ENCODE measurements at regions not wholly inside any gene's neighbourhood (a gene's known extent, or its start where the extent isn't known, plus 50 kb on each side); places are given as distances from the start of the nearest gene placed in this dataset.

DNA sequence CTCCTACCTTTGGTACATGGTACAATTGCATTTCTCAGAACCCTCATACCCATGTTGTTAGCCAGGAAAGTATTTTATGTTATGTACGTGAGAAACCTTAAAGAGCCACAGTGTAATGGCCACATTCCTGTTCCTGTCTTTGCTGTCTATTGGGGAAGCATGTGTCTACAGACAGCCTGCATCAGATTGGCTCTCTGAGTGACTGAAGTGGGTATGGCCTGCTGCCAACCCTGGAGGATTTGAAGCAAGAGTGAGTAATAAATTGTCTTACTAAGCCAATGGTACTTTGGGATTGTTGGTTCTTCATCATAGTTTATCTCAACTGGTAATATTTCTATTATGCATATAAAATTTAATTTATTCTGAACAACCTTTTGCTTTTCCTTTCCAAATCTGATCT is 574.1 kb downstream of the LMO7 start:
- DNase-seq (no peak), FAIRE-seq (no peak)
- Histone ChIP-seq H3K36me3 (ENCODE audit: control insufficient read depth in 3 of 3, insufficient read depth in 2 of 3, low read depth in 1 of 3, low read length in 3 of 3) (no peaks in the 10 kb centered on the region), H3K27ac (ENCODE audit: low read depth in 1 of 3, low read length in 2 of 3) (no peak overlapping the region), H3K4me3 (ENCODE audit: low read depth in 1 of 3, low read length in 3 of 3) (no peak overlapping the region), H3K9me3 (ENCODE audit: control insufficient read depth in 2 of 2, insufficient read depth in 1 of 2, low read depth in 1 of 2, low read length in 1 of 2) (peaks cover 0 to 3% of the 10 kb centered on the region in 2 donors), H3K4me1 (ENCODE audit: control insufficient read depth in 3 of 3, insufficient read depth in 2 of 3, low read depth in 1 of 3, low read length in 2 of 3) (no peaks in the 10 kb centered on the region), H3K27me3 (ENCODE audit: control insufficient read depth in 3 of 3, insufficient read depth in 3 of 3, low read length in 3 of 3) (no peaks in the 10 kb centered on the region)
- 80 to 85% (median 83%) methylated on average over 1 of the region's 1 CpG for WGBS, 3 donors

DNA sequence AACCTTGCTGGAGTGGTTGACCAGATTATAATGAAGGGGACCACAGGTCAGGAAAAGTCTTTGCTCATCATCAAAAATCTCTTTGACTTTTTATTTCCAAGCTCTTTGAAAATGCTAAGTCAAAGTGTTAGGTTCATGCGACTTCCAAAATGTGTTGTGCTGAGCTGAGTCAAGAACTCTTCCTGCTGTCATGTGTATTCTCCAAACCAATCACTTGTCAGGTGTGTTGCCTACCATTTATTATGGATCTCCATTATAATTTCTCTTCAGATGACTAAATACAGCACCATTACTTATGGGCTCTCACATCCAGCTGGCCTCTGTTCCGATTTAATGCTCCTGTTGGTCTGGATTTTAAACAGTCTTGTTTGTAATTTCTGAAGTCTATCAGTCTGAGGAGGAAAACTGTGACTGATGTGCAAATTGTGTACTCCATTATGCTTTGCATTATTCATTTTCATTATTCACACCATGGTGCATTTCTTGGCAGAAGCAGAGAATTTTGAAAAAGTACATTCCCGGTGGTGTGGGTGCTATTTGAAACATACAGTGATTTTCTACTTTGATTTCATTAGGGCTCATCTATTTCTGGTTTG is 562.5 kb downstream of the LMO7 start:
- no peaks in the 10 kb centered on the region for H3K4me1 ChIP-seq (ENCODE audit: control insufficient read depth in 3 of 3, insufficient read depth in 2 of 3, low read depth in 1 of 3, low read length in 2 of 3)
- H3K36me3 ChIP-seq (ENCODE audit: control insufficient read depth in 3 of 3, insufficient read depth in 2 of 3, low read depth in 1 of 3, low read length in 3 of 3), result no peaks in the 10 kb centered on the region
- H3K9me3 ChIP-seq (ENCODE audit: control insufficient read depth in 2 of 2, insufficient read depth in 1 of 2, low read depth in 1 of 2, low read length in 1 of 2), result no peaks in the 10 kb centered on the region
- no peak overlapping the region for H3K27ac ChIP-seq (ENCODE audit: low read depth in 1 of 3, low read length in 2 of 3)
- DNase-seq, result no peak
- H3K27me3 ChIP-seq (ENCODE audit: control insufficient read depth in 3 of 3, insufficient read depth in 3 of 3, low read length in 3 of 3), result no peaks in the 10 kb centered on the region
- FAIRE-seq, result no peak
- no peak overlapping the region for H3K4me3 ChIP-seq (ENCODE audit: low read depth in 1 of 3, low read length in 3 of 3)
- 89 to 91% (median 89%) methylated on average over 3 of the region's 3 CpGs for WGBS, 3 donors

DNA sequence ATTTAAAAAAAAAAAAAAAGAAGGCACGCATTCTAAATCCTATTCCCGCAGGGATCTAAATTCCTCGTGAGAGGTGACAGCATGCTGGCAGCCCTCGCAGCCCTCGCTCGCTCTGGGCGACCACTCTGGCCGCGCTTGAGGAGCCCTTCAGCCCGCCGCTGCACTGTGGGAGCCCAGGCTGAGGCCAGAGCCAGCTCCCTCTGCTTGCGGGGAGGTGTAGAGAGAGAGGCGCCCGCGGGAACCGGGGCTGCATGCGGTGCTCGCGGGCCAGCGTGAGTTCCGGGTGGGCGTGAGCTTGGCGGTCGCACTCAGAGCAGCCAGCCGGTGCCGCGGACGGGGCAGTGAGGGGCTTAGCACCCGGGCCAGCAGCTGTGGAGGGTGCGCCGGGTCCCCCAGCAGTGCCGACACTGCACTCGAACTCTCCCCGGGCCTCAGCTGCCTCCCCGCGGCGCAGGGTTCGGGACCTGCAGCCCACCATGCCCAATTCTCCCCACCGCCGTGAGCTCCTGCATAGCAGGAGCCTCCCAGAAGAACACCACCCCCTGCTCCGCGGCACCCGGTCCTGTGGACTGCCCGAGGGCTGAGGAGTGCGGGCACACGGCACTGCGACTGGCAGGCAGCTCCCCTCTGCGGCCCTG is 553.9 kb downstream of the LMO7 start:
- DNase-seq (no peak), FAIRE-seq (no peak)
- 91 to 92% (median 92%) methylated on average over 46 to 48 of the region's 48 CpGs for WGBS, 3 donors
- Histone ChIP-seq H3K4me3 (ENCODE audit: low read depth in 1 of 3, low read length in 3 of 3) (no peak overlapping the region), H3K4me1 (ENCODE audit: control insufficient read depth in 3 of 3, insufficient read depth in 2 of 3, low read depth in 1 of 3, low read length in 2 of 3) (no peaks in the 10 kb centered on the region), H3K27ac (ENCODE audit: low read depth in 1 of 3, low read length in 2 of 3) (no peak overlapping the region), H3K36me3 (ENCODE audit: control insufficient read depth in 3 of 3, insufficient read depth in 2 of 3, low read depth in 1 of 3, low read length in 3 of 3) (no peaks in the 10 kb centered on the region), H3K27me3 (ENCODE audit: control insufficient read depth in 3 of 3, insufficient read depth in 3 of 3, low read length in 3 of 3) (no peaks in the 10 kb centered on the region), H3K9me3 (ENCODE audit: control insufficient read depth in 2 of 2, insufficient read depth in 1 of 2, low read depth in 1 of 2, low read length in 1 of 2) (no peaks in the 10 kb centered on the region)

DNA sequence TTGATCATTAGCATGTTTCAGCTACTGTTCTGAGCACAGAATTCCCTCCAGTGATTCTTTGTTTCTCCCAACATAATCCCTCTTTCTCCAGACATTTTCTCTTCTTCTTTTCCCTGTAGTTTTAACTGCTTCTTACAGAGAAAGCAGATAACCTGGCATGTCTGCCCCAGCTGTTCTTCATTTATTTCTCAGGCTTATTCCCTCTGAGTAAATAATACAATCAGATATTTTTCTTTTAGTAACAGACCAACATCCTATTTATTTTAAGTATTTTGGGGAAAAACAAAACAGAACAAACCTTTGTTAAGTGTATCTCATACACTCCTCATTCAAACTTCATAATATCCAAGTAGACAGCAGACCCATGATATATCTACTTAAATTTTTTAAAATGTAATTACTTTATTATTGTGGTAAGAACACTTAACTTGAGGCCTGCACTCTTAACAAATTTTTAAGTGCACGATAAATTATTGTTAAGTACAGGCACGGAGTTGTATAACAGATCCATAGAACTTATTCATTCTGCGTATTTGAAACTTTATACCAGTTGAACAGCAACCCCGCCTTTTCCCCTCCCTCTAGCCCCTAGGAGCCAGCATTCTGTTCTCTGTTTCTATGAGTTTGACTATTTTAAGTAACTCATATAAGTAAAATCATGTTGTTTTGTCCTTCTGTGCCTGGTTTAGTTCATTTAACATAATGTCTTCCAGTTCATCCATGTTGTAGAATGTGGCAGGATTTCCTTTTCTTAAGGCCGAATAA is 540.0 kb downstream of the LMO7 start:
- DNase-seq (no peak), FAIRE-seq (no peak)
- Histone ChIP-seq H3K4me3 (ENCODE audit: low read depth in 1 of 3, low read length in 3 of 3) (no peak overlapping the region), H3K36me3 (ENCODE audit: control insufficient read depth in 3 of 3, insufficient read depth in 2 of 3, low read depth in 1 of 3, low read length in 3 of 3) (no peaks in the 10 kb centered on the region), H3K27ac (ENCODE audit: low read depth in 1 of 3, low read length in 2 of 3) (no peak overlapping the region), H3K4me1 (ENCODE audit: control insufficient read depth in 3 of 3, insufficient read depth in 2 of 3, low read depth in 1 of 3, low read length in 2 of 3) (no peaks in the 10 kb centered on the region), H3K9me3 (ENCODE audit: control insufficient read depth in 2 of 2, insufficient read depth in 1 of 2, low read depth in 1 of 2, low read length in 1 of 2) (peaks cover 0 to 4% of the 10 kb centered on the region in 2 donors), H3K27me3 (ENCODE audit: control insufficient read depth in 3 of 3, insufficient read depth in 3 of 3, low read length in 3 of 3) (no peaks in the 10 kb centered on the region)
- WGBS, 3 donors, result 77 to 87% (median 82%) methylated on average over 5 of the region's 5 CpGs

DNA sequence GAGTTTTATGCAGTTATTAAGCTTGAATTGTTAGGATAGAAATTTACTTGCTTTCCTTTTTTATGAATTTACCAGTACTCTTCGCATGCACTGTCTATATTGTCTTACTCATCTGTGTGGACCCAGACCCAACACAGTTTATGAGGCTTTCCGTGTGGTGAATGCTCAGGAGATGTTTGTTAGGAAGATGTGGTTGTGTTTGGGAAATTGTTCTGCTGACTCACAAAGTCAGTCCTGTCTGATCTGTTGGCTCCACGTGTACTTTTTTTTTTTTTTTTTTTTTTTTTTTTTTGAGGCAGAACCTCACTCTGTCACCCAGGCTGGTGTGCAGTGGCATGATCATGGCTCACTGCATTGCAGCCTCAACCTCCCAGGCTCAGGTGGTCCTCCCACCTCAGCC is 532.5 kb downstream of the LMO7 start:
- no peak for DNase-seq
- Histone ChIP-seq H3K36me3 (ENCODE audit: control insufficient read depth in 3 of 3, insufficient read depth in 2 of 3, low read depth in 1 of 3, low read length in 3 of 3) (no peaks in the 10 kb centered on the region), H3K9me3 (ENCODE audit: control insufficient read depth in 2 of 2, insufficient read depth in 1 of 2, low read depth in 1 of 2, low read length in 1 of 2) (peaks cover 0 to under 1% of the 10 kb centered on the region in 2 donors), H3K27me3 (ENCODE audit: control insufficient read depth in 3 of 3, insufficient read depth in 3 of 3, low read length in 3 of 3) (no peaks in the 10 kb centered on the region), H3K4me3 (ENCODE audit: low read depth in 1 of 3, low read length in 3 of 3) (no peak overlapping the region), H3K4me1 (ENCODE audit: control insufficient read depth in 3 of 3, insufficient read depth in 2 of 3, low read depth in 1 of 3, low read length in 2 of 3) (no peaks in the 10 kb centered on the region), H3K27ac (ENCODE audit: low read depth in 1 of 3, low read length in 2 of 3) (no peak overlapping the region)
- no peak for FAIRE-seq
- WGBS, 3 donors, result 81 to 83% (median 83%) methylated on average over 3 of the region's 3 CpGs

DNA sequence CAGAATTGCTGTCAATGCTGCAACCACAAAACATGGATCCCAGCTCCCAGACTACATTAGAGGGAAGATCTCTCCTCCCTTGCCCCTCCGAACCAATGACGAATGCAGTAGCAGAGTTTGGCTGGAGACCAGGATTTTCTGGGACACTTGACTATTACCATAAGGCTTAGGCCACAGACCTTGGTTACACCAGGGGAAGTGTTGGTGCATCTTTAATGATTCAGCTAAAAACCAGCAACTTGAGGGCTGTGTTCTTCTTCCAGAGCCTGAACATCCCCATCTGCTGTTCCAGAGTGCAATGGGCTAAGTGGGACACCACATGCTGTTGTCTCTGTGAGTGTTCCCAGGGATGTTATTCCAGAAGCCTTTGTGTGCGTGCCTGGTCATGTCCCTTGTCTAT is 528.2 kb downstream of the LMO7 start:
- H3K27ac ChIP-seq (ENCODE audit: low read depth in 1 of 3, low read length in 2 of 3), result no peak overlapping the region
- H3K27me3 ChIP-seq (ENCODE audit: control insufficient read depth in 3 of 3, insufficient read depth in 3 of 3, low read length in 3 of 3), result no peaks in the 10 kb centered on the region
- FAIRE-seq (no peak), DNase-seq (no peak)
- no peaks in the 10 kb centered on the region for H3K9me3 ChIP-seq (ENCODE audit: control insufficient read depth in 2 of 2, insufficient read depth in 1 of 2, low read depth in 1 of 2, low read length in 1 of 2)
- no peaks in the 10 kb centered on the region for H3K4me1 ChIP-seq (ENCODE audit: control insufficient read depth in 3 of 3, insufficient read depth in 2 of 3, low read depth in 1 of 3, low read length in 2 of 3)
- WGBS, 3 donors, result 78 to 86% (median 80%) methylated on average over 3 of the region's 3 CpGs
- H3K4me3 ChIP-seq (ENCODE audit: low read depth in 1 of 3, low read length in 3 of 3), result no peak overlapping the region
- no peaks in the 10 kb centered on the region for H3K36me3 ChIP-seq (ENCODE audit: control insufficient read depth in 3 of 3, insufficient read depth in 2 of 3, low read depth in 1 of 3, low read length in 3 of 3)

DNA sequence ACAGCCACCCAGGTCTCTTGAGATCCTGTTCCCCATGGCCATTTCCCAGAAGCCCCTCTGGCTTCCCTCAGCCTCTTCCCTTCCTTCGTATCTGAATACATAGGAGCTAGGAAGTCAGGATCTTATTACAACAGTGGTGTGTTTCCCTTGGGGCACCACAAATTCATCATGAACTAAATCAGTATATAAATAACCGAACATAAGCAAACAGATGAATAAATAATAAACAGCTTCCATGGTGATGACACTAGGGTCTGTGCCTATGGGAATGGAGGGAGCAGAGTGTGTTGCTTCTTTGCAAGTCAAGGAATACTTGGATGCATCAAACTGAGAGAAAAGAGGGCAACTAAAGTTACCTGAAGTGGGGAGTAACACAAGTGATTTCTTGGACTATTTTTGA is 527.6 kb downstream of the LMO7 start:
- 34 to 58% (median 42%) methylated on average over 2 of the region's 2 CpGs for WGBS, 3 donors
- Histone ChIP-seq H3K9me3 (ENCODE audit: control insufficient read depth in 2 of 2, insufficient read depth in 1 of 2, low read depth in 1 of 2, low read length in 1 of 2) (no peaks in the 10 kb centered on the region), H3K27me3 (ENCODE audit: control insufficient read depth in 3 of 3, insufficient read depth in 3 of 3, low read length in 3 of 3) (no peaks in the 10 kb centered on the region), H3K4me1 (ENCODE audit: control insufficient read depth in 3 of 3, insufficient read depth in 2 of 3, low read depth in 1 of 3, low read length in 2 of 3) (no peaks in the 10 kb centered on the region), H3K36me3 (ENCODE audit: control insufficient read depth in 3 of 3, insufficient read depth in 2 of 3, low read depth in 1 of 3, low read length in 3 of 3) (no peaks in the 10 kb centered on the region), H3K27ac (ENCODE audit: low read depth in 1 of 3, low read length in 2 of 3) (no peak overlapping the region), H3K4me3 (ENCODE audit: low read depth in 1 of 3, low read length in 3 of 3) (no peak overlapping the region)
- DNase-seq, result no peak
- FAIRE-seq, result no peak

DNA sequence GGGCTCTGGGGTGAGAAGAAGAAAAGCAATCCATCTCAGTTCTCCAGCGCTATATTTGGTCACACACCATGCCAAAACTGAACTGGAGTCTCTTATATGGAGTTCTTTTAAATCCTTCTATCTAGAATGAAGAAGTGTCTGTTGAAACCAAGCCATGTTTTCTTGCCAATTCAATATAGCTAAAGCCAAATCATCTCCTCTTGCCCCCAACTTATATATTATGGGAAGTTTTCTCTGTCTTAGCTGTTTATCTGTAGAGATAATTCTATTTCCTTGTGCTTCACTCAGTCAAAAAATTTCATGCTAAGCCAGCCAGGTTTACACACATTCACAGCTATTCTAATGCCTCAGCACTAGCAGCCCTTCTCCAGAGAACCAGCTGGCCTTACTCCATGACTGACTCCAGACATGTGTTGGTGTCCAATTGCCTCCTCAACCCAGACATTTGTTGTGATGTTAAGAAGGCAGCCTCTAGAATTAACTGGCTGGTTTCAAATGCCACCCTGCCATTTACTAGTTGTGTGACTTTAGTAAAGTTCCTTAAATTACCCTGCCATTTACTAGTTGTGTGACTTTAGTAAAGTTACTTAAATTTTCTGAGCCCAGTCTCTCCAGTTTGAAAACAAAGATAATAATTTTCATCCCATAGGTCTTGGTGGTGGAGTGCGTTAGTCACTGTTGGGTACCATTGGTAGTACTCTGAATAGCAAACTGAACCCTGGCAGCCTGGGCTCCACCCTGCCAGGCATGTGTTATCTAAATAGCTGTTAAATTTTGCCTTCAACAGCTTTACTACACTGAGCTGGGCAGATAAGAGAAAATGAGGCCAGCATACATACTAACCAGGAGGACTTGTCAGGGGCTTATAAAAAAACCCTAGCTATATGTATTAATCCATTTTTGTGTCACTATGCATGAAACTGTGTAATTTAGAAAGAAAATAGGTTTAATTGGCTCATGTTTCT is 525.1 kb downstream of the LMO7 start:
- 38 to 77% (median 42%) methylated on average over 2 of the region's 2 CpGs for WGBS, 3 donors
- FAIRE-seq, result no peak
- H3K27me3 ChIP-seq (ENCODE audit: control insufficient read depth in 3 of 3, insufficient read depth in 3 of 3, low read length in 3 of 3), result no peaks in the 10 kb centered on the region
- no peaks in the 10 kb centered on the region for H3K9me3 ChIP-seq (ENCODE audit: control insufficient read depth in 2 of 2, insufficient read depth in 1 of 2, low read depth in 1 of 2, low read length in 1 of 2)
- no peak overlapping the region for H3K27ac ChIP-seq (ENCODE audit: low read depth in 1 of 3, low read length in 2 of 3)
- no peak overlapping the region for H3K4me3 ChIP-seq (ENCODE audit: low read depth in 1 of 3, low read length in 3 of 3)
- H3K36me3 ChIP-seq (ENCODE audit: control insufficient read depth in 3 of 3, insufficient read depth in 2 of 3, low read depth in 1 of 3, low read length in 3 of 3), result no peaks in the 10 kb centered on the region
- DNase-seq, result no peak
- no peaks in the 10 kb centered on the region for H3K4me1 ChIP-seq (ENCODE audit: control insufficient read depth in 3 of 3, insufficient read depth in 2 of 3, low read depth in 1 of 3, low read length in 2 of 3)

All from small intestine (tissue), 7 donors.